ENCODE measurements at regions not wholly inside any gene's neighbourhood (a gene's known extent, or its start where the extent isn't known, plus 50 kb on each side); places are given as distances from the start of the nearest gene placed in this dataset.

GRCh38 chr3:22476976-22477375 lies 726.0 kb upstream of the ZNF385D start:
- no peaks in the 10 kb centered on the region for H3K4me1 ChIP-seq (ENCODE audit: insufficient read depth, low read length)
- no peak overlapping the region for H3K4me3 ChIP-seq (ENCODE audit: low read length)
- H3K9me3 ChIP-seq (ENCODE audit: low read length) = no peaks in the 10 kb centered on the region
- no peaks in the 10 kb centered on the region for H3K27me3 ChIP-seq (ENCODE audit: insufficient read depth, low read length)
- no peak overlapping the region for H2AFZ ChIP-seq (ENCODE audit: low read depth, low read length)
- H3K36me3 ChIP-seq (ENCODE audit: insufficient read depth, low read length) = no peaks in the 10 kb centered on the region

- Histone ChIP-seq H3K4me1 (ENCODE audit: insufficient read depth, low read length) (no peaks in the 10 kb centered on the region), H3K27me3 (ENCODE audit: insufficient read depth, low read length) (no peaks in the 10 kb centered on the region), H3K4me3 (ENCODE audit: low read length) (no peak overlapping the region), H2AFZ (ENCODE audit: low read depth, low read length) (no peak overlapping the region), H3K9me3 (ENCODE audit: low read length) (no peaks in the 10 kb centered on the region), H3K36me3 (ENCODE audit: insufficient read depth, low read length) (no peaks in the 10 kb centered on the region)
Measured at GRCh38 chr3:22485954-22486353, 717.2 kb upstream of the UBE2E2 start.

- no peaks in the 10 kb centered on the region for H3K4me1 ChIP-seq (ENCODE audit: insufficient read depth, low read length)
- no peaks in the 10 kb centered on the region for H3K9me3 ChIP-seq (ENCODE audit: low read length)
- no peaks in the 10 kb centered on the region for H3K27me3 ChIP-seq (ENCODE audit: insufficient read depth, low read length)
- H3K36me3 ChIP-seq (ENCODE audit: insufficient read depth, low read length) = no peaks in the 10 kb centered on the region
- no peak overlapping the region for H2AFZ ChIP-seq (ENCODE audit: low read depth, low read length)
- H3K4me3 ChIP-seq (ENCODE audit: low read length) = no peak overlapping the region
Measured at GRCh38 chr3:22490747-22491146, 712.4 kb upstream of the UBE2E2 start.

- Histone ChIP-seq H3K9me3 (ENCODE audit: low read length) (no peaks in the 10 kb centered on the region), H3K4me3 (ENCODE audit: low read length) (no peak overlapping the region), H2AFZ (ENCODE audit: low read depth, low read length) (no peak overlapping the region), H3K27me3 (ENCODE audit: insufficient read depth, low read length) (no peaks in the 10 kb centered on the region), H3K36me3 (ENCODE audit: insufficient read depth, low read length) (no peaks in the 10 kb centered on the region), H3K4me1 (ENCODE audit: insufficient read depth, low read length) (no peaks in the 10 kb centered on the region)
Measured at GRCh38 chr3:22491344-22491743, 711.8 kb upstream of the UBE2E2 start.

- no peak overlapping the region for H3K4me3 ChIP-seq (ENCODE audit: low read length)
- no peaks in the 10 kb centered on the region for H3K36me3 ChIP-seq (ENCODE audit: insufficient read depth, low read length)
- H2AFZ ChIP-seq (ENCODE audit: low read depth, low read length) = no peak overlapping the region
- no peaks in the 10 kb centered on the region for H3K9me3 ChIP-seq (ENCODE audit: low read length)
- no peaks in the 10 kb centered on the region for H3K4me1 ChIP-seq (ENCODE audit: insufficient read depth, low read length)
- no peaks in the 10 kb centered on the region for H3K27me3 ChIP-seq (ENCODE audit: insufficient read depth, low read length)
Measured at GRCh38 chr3:22492342-22492741, 710.8 kb upstream of the UBE2E2 start.

GRCh38 chr3:22495241-22495640 lies 707.9 kb upstream of the UBE2E2 start:
- H3K9me3 ChIP-seq (ENCODE audit: low read length) = no peaks in the 10 kb centered on the region
- H2AFZ ChIP-seq (ENCODE audit: low read depth, low read length) = no peak overlapping the region
- no peak overlapping the region for H3K4me3 ChIP-seq (ENCODE audit: low read length)
- H3K4me1 ChIP-seq (ENCODE audit: insufficient read depth, low read length) = no peaks in the 10 kb centered on the region
- no peaks in the 10 kb centered on the region for H3K36me3 ChIP-seq (ENCODE audit: insufficient read depth, low read length)
- no peaks in the 10 kb centered on the region for H3K27me3 ChIP-seq (ENCODE audit: insufficient read depth, low read length)

- Histone ChIP-seq H2AFZ (ENCODE audit: low read depth, low read length) (no peak overlapping the region), H3K4me3 (ENCODE audit: low read length) (no peak overlapping the region), H3K9me3 (ENCODE audit: low read length) (no peaks in the 10 kb centered on the region), H3K27me3 (ENCODE audit: insufficient read depth, low read length) (no peaks in the 10 kb centered on the region), H3K36me3 (ENCODE audit: insufficient read depth, low read length) (no peaks in the 10 kb centered on the region), H3K4me1 (ENCODE audit: insufficient read depth, low read length) (no peaks in the 10 kb centered on the region)
Measured at GRCh38 chr3:22495791-22496190, 707.3 kb upstream of the UBE2E2 start.

- H3K4me1 ChIP-seq (ENCODE audit: insufficient read depth, low read length) = no peaks in the 10 kb centered on the region
- no peak overlapping the region for H2AFZ ChIP-seq (ENCODE audit: low read depth, low read length)
- H3K36me3 ChIP-seq (ENCODE audit: insufficient read depth, low read length) = no peaks in the 10 kb centered on the region
- H3K9me3 ChIP-seq (ENCODE audit: low read length) = no peaks in the 10 kb centered on the region
- H3K4me3 ChIP-seq (ENCODE audit: low read length) = no peak overlapping the region
- H3K27me3 ChIP-seq (ENCODE audit: insufficient read depth, low read length) = no peaks in the 10 kb centered on the region
Measured at GRCh38 chr3:22496641-22497040, 706.5 kb upstream of the UBE2E2 start.

- Histone ChIP-seq H2AFZ (ENCODE audit: low read depth, low read length) (no peak overlapping the region), H3K4me1 (ENCODE audit: insufficient read depth, low read length) (no peaks in the 10 kb centered on the region), H3K9me3 (ENCODE audit: low read length) (no peaks in the 10 kb centered on the region), H3K4me3 (ENCODE audit: low read length) (no peak overlapping the region), H3K36me3 (ENCODE audit: insufficient read depth, low read length) (no peaks in the 10 kb centered on the region), H3K27me3 (ENCODE audit: insufficient read depth, low read length) (no peaks in the 10 kb centered on the region)
Measured at GRCh38 chr3:22506871-22507270, 696.3 kb upstream of the UBE2E2 start.

GRCh38 chr3:22507709-22508108 lies 695.4 kb upstream of the UBE2E2 start:
- no peaks in the 10 kb centered on the region for H3K4me1 ChIP-seq (ENCODE audit: insufficient read depth, low read length)
- H3K36me3 ChIP-seq (ENCODE audit: insufficient read depth, low read length) = no peaks in the 10 kb centered on the region
- no peak overlapping the region for H2AFZ ChIP-seq (ENCODE audit: low read depth, low read length)
- no peak overlapping the region for H3K4me3 ChIP-seq (ENCODE audit: low read length)
- no peaks in the 10 kb centered on the region for H3K9me3 ChIP-seq (ENCODE audit: low read length)
- no peaks in the 10 kb centered on the region for H3K27me3 ChIP-seq (ENCODE audit: insufficient read depth, low read length)

GRCh38 chr3:22523925-22524324 lies 679.2 kb upstream of the UBE2E2 start:
- no peak overlapping the region for H3K4me3 ChIP-seq (ENCODE audit: low read length)

GRCh38 chr3:22526266-22526837 lies 676.8 kb upstream of the UBE2E2 start:
- H3K4me1 ChIP-seq (ENCODE audit: insufficient read depth, low read length) = no peaks in the 10 kb centered on the region
- no peaks in the 10 kb centered on the region for H3K9me3 ChIP-seq (ENCODE audit: low read length)
- H3K36me3 ChIP-seq (ENCODE audit: insufficient read depth, low read length) = no peaks in the 10 kb centered on the region
- H3K27me3 ChIP-seq (ENCODE audit: insufficient read depth, low read length) = no peaks in the 10 kb centered on the region
- H3K4me3 ChIP-seq (ENCODE audit: low read length) = no peak overlapping the region
- H2AFZ ChIP-seq (ENCODE audit: low read depth, low read length) = no peak overlapping the region

More at GRCh38 chr3:22523925-22524324, 679.2 kb upstream of the UBE2E2 start:
- Histone ChIP-seq H3K27me3 (ENCODE audit: insufficient read depth, low read length) (no peaks in the 10 kb centered on the region), H3K36me3 (ENCODE audit: insufficient read depth, low read length) (no peaks in the 10 kb centered on the region), H2AFZ (ENCODE audit: low read depth, low read length) (no peak overlapping the region), H3K9me3 (ENCODE audit: low read length) (no peaks in the 10 kb centered on the region), H3K4me1 (ENCODE audit: insufficient read depth, low read length) (no peaks in the 10 kb centered on the region)

- Histone ChIP-seq H3K36me3 (ENCODE audit: insufficient read depth, low read length) (no peaks in the 10 kb centered on the region), H3K9me3 (ENCODE audit: low read length) (no peaks in the 10 kb centered on the region), H3K27me3 (ENCODE audit: insufficient read depth, low read length) (no peaks in the 10 kb centered on the region), H3K4me1 (ENCODE audit: insufficient read depth, low read length) (no peaks in the 10 kb centered on the region), H2AFZ (ENCODE audit: low read depth, low read length) (no peak overlapping the region), H3K4me3 (ENCODE audit: low read length) (no peak overlapping the region)
Measured at GRCh38 chr3:22536541-22536940, 666.6 kb upstream of the UBE2E2 start.

- Histone ChIP-seq H3K4me3 (ENCODE audit: low read length) (no peak overlapping the region), H3K36me3 (ENCODE audit: insufficient read depth, low read length) (no peaks in the 10 kb centered on the region), H3K9me3 (ENCODE audit: low read length) (no peaks in the 10 kb centered on the region), H3K27me3 (ENCODE audit: insufficient read depth, low read length) (no peaks in the 10 kb centered on the region), H2AFZ (ENCODE audit: low read depth, low read length) (no peak overlapping the region), H3K4me1 (ENCODE audit: insufficient read depth, low read length) (no peaks in the 10 kb centered on the region)
Measured at GRCh38 chr3:22537560-22537959, 665.6 kb upstream of the UBE2E2 start.
